ENCODE measurements at regions not wholly inside any gene's neighbourhood (a gene's known extent, or its start where the extent isn't known, plus 50 kb on each side); places are given as distances from the start of the nearest gene placed in this dataset.

- TF ChIP-seq CTCF (IDR thresholded peaks at IDR 0.05; ENCODE audit: low read depth, low read length): no peak
- TF ChIP-seq EZH2phosphoT487 (IDR thresholded peaks at IDR 0.05; ENCODE audit: low read depth): no peak
Measured at GRCh38 chr6:120938164-120938875, 396.0 kb downstream of the TBC1D32 start.
